ENCODE measurements at regions not wholly inside any gene's neighbourhood (a gene's known extent, or its start where the extent isn't known, plus 50 kb on each side); places are given as distances from the start of the nearest gene placed in this dataset.

GRCh38 chr19:23855676-23856075 is 59.0 kb upstream of the ZNF726 start:
- DNase-seq (ENCODE audit: low spot score) (no peak), ATAC-seq (peak; percentile 61)

- DNase-seq (ENCODE audit: low spot score) (no peak), ATAC-seq (no peak)
These were observed 62.7 kb upstream of the ZNF726 start for GRCh38 chr19:23851966-23852365.

GRCh38 chr19:23832717-23833327 is 74.1 kb upstream of the ZNF681 start:
- DNase-seq (ENCODE audit: low spot score) (no peak), ATAC-seq (no peak)

DNA sequence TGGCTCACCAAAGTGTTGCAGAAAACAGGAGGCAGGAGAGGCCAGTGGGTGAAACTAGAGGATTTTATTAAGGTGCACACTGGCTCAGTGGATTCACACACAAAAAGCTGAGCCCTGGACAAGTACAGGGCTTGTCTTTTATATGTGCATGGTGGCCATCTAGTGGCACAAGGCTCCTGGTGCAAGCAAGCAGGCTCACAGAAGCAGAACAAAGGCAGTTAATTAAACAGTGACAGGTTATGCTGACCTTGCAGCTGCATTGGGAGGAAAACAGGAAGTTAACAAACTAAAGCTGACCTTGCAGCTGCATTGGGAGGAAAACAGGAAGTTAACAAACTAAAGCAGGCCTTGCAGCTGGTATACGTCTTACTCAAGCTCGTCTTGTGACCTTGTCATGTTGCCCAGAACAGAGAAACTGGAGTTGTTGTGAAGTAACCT is 65.3 kb upstream of the ZNF681 start:
- ATAC-seq (peak; percentile 26), DNase-seq (ENCODE audit: low spot score) (no peak)

- ATAC-seq: no peak
- DNase-seq (ENCODE audit: low spot score): no peak
These were observed 64.0 kb upstream of the ZNF681 start for GRCh38 chr19:23822735-23823134.

- DNase-seq (ENCODE audit: low spot score): no peak
- peak; percentile 82 for ATAC-seq
These were observed 58.8 kb upstream of the ZNF681 start for GRCh38 chr19:23817519-23817918.

- no peak for ATAC-seq
- DNase-seq (ENCODE audit: low spot score): no peak
These were observed 51.8 kb upstream of the ZNF681 start for GRCh38 chr19:23810496-23810895.

All from left lobe of liver (tissue), 2 donors.